H1 (cell line): ENCODE measurements at regions not wholly inside any gene's neighbourhood (a gene's known extent, or its start where the extent isn't known, plus 50 kb on each side); places are given as distances from the start of the nearest gene placed in this dataset.

Experiments
- CTCF ChIA-PET: fragments of 300-600 bp; sonication (Branson Sonifier 250); formaldehyde crosslinking; loops from one replicate; lab custom pipeline; 2021; ENCODE audit not compliant: partially characterized antibody; lab: Charles Lee
- POLR2A ChIA-PET: fragments of 300-600 bp; sonication (Branson Sonifier 250); formaldehyde crosslinking; loops from one replicate; lab custom pipeline; 2021; ENCODE audit warnings: inconsistent platforms; ENCODE audit not compliant: partially characterized antibody; lab: Charles Lee
- DNase-seq, 2 experiments: peaks; one replicate each; pipeline versions ENCODE4 v3.0.0 to v3.0.0-alpha.2; 2010 to 2022; ENCODE audit warnings: low spot score in 2 of 2, low read depth in 1 of 2, mixed read lengths in 1 of 2
- FAIRE-seq: peaks from 2 replicates; lab custom pipeline; 2011; peaks lifted over from hg19 to GRCh38; lab: Jason Lieb, UNC
- H2AFZ ChIP-seq: 2 replicates; pipeline ENCODE4 v1.8.1; 2012; ENCODE audit warnings: low read length, inconsistent platforms
- H2AK5ac ChIP-seq: 2 replicates; pipeline ENCODE4 v1.6.1; 2013; ENCODE audit warnings: low read depth, low read length
- H2BK120ac ChIP-seq: replicated peaks from 2 replicates; pipeline ENCODE3; 2013; ENCODE audit warnings: low read depth, low read length, inconsistent platforms
- H2BK12ac ChIP-seq: 2 replicates; pipeline ENCODE4 v1.6.1; 2013; ENCODE audit warnings: low read depth, low read length
- H2BK15ac ChIP-seq: 2 replicates; pipeline ENCODE4 v1.6.1; 2013; ENCODE audit warnings: low read length
- H2BK20ac ChIP-seq: 2 replicates; pipeline ENCODE4 v1.6.1; 2013; ENCODE audit warnings: low read length
- H2BK5ac ChIP-seq: 2 replicates; pipeline ENCODE4 v1.6.1; 2013; ENCODE audit warnings: low read depth, low read length
- H3K14ac ChIP-seq: 2 replicates; pipeline ENCODE4 v1.6.1; 2013; ENCODE audit warnings: inconsistent platforms; ENCODE audit not compliant: insufficient read length
- H3K18ac ChIP-seq: 2 replicates; pipeline ENCODE4 v1.6.1; 2013; ENCODE audit warnings: low read length; ENCODE audit errors: extremely low read depth
- H3K23ac ChIP-seq: 2 replicates; pipeline ENCODE4 v1.6.1; 2013; ENCODE audit warnings: inconsistent platforms; ENCODE audit not compliant: insufficient read length
- H3K23me2 ChIP-seq: 2 replicates; pipeline ENCODE4 v1.6.1; 2013; ENCODE audit warnings: low read depth, low read length
- H3K27ac ChIP-seq: 2 replicates; pipeline ENCODE4 v1.6.1; 2011; ENCODE audit warnings: low read depth, low read length, inconsistent platforms
- H3K27me3 ChIP-seq, 4 experiments: replicated peaks in 1 of 4; 1 replicate in 1 of 4; 2 replicates in 3 of 4; pipeline versions ENCODE4 v1.6.1 to v1.8.1; 2011 to 2013; ENCODE audit warnings: low read length in 3 of 4, mild to moderate bottlenecking in 3 of 4, inconsistent platforms in 2 of 4, mixed read lengths in 2 of 4, moderate library complexity in 1 of 4; ENCODE audit not compliant: control insufficient read depth in 3 of 4, insufficient read depth in 3 of 4; ENCODE audit errors: extremely low read depth in 1 of 4
- H3K36me3 ChIP-seq, 4 experiments: 2 replicates each; pipeline versions ENCODE4 v1.6.1 to v1.8.1; 2011 to 2013; ENCODE audit warnings: mild to moderate bottlenecking in 4 of 4, low read length in 3 of 4, moderate library complexity in 2 of 4, control low read depth in 1 of 4, inconsistent platforms in 1 of 4; ENCODE audit not compliant: insufficient read depth in 4 of 4, control insufficient read depth in 2 of 4
- H3K4ac ChIP-seq: replicated peaks from 2 replicates; pipeline ENCODE3; 2013; ENCODE audit warnings: low read length, low read depth, mixed read lengths, inconsistent platforms; ENCODE audit not compliant: insufficient read length
- H3K4me1 ChIP-seq, 4 experiments: replicated peaks in 1 of 4; 1 replicate in 1 of 4; 2 replicates in 3 of 4; pipeline versions ENCODE4 v1.6.1 to v1.8.1; 2011 to 2013; ENCODE audit warnings: low read length in 3 of 4, inconsistent platforms in 2 of 4, mixed read lengths in 1 of 4; ENCODE audit not compliant: insufficient read depth in 4 of 4, control insufficient read depth in 3 of 4
- H3K4me2 ChIP-seq, 2 experiments: 2 replicates each; pipeline versions ENCODE4 v1.6.1 to v1.8.1; 2011 to 2013; ENCODE audit warnings: low read depth in 2 of 2, low read length in 2 of 2, control low read depth in 1 of 2, inconsistent platforms in 1 of 2, mild to moderate bottlenecking in 1 of 2; ENCODE audit not compliant: insufficient read depth in 1 of 2
- H3K4me3 ChIP-seq, 4 experiments: fragments of 200-600, 300-600 bp in 1 of 4; sonication (generic), shearing (Covaris generic), sonication (Bioruptor Twin) in 1 of 4; 2 replicates each; pipeline versions ENCODE4 v1.5.1 to v1.8.1; 2011 to 2016; ENCODE audit warnings: low read length in 4 of 4, low read depth in 3 of 4, control low read depth in 2 of 4, inconsistent platforms in 2 of 4, mild to moderate bottlenecking in 2 of 4, mixed read lengths in 1 of 4, moderate library complexity in 1 of 4; ENCODE audit not compliant: insufficient read depth in 2 of 4; ENCODE audit errors: extremely low read depth in 1 of 4
- H3K56ac ChIP-seq: replicated peaks from 2 replicates; pipeline ENCODE3; 2013; ENCODE audit warnings: low read depth, mild to moderate bottlenecking, mixed read lengths, low read length, inconsistent platforms; ENCODE audit not compliant: insufficient read length
- H3K79me1 ChIP-seq: 2 replicates; pipeline ENCODE4 v1.6.1; 2013; ENCODE audit warnings: low read depth, low read length, control low read depth
- H3K79me2 ChIP-seq, 2 experiments: 2 replicates each; pipeline versions ENCODE4 v1.6.1 to v1.8.1; 2012 to 2013; ENCODE audit warnings: low read length in 2 of 2, mild to moderate bottlenecking in 2 of 2, inconsistent platforms in 1 of 2; ENCODE audit not compliant: insufficient read depth in 2 of 2, control insufficient read depth in 1 of 2
- H3K9ac ChIP-seq, 4 experiments: replicated peaks in 1 of 4; 1 replicate in 1 of 4; 2 replicates in 3 of 4; pipeline versions ENCODE4 v1.6.1 to v1.8.1; 2011 to 2013; ENCODE audit warnings: low read depth in 3 of 4, low read length in 3 of 4, control low read depth in 2 of 4, mild to moderate bottlenecking in 2 of 4, moderate library complexity in 2 of 4, inconsistent platforms in 1 of 4; ENCODE audit errors: extremely low read depth in 1 of 4
- H3K9me3 ChIP-seq, 2 experiments: 2 replicates each; pipeline versions ENCODE4 v1.6.1 to v1.8.1; 2012 to 2013; ENCODE audit warnings: mild to moderate bottlenecking in 2 of 2, moderate library complexity in 2 of 2, control low read depth in 1 of 2, inconsistent platforms in 1 of 2, low read depth in 1 of 2, low read length in 1 of 2, mixed read lengths in 1 of 2; ENCODE audit not compliant: insufficient read depth in 2 of 2
- H4K20me1 ChIP-seq, 2 experiments: replicated peaks in 1 of 2; 2 replicates each; pipeline versions ENCODE3 to v1.8.1; 2011 to 2013; ENCODE audit warnings: inconsistent platforms in 2 of 2, low read length in 2 of 2, mild to moderate bottlenecking in 1 of 2; ENCODE audit not compliant: insufficient read depth in 2 of 2, control insufficient read depth in 1 of 2
- H4K5ac ChIP-seq: 2 replicates; pipeline ENCODE4 v1.6.1; 2013; ENCODE audit warnings: low read length, low read depth, mixed read lengths, inconsistent platforms; ENCODE audit not compliant: insufficient read length
- H4K8ac ChIP-seq: 2 replicates; pipeline ENCODE4 v1.8.0; 2013; ENCODE audit warnings: mild to moderate bottlenecking, moderate library complexity, low read length, inconsistent platforms; ENCODE audit not compliant: insufficient read depth; ENCODE audit errors: extremely low read depth
- H4K91ac ChIP-seq: replicated peaks from 2 replicates; pipeline ENCODE3; 2013; ENCODE audit warnings: low read length, mixed read lengths, inconsistent platforms; ENCODE audit not compliant: insufficient read length
- EGR1 ChIP-seq: IDR thresholded peaks from 2 replicates; pipeline ENCODE4 v1.6.1; 2011; ENCODE audit warnings: low read depth, low read length, borderline replicate concordance
- POLR2A ChIP-seq, 2 experiments: IDR thresholded peaks; 1 replicate in 1 of 2; 2 replicates in 1 of 2; pipeline ENCODE4 v1.6.1; 2011; ENCODE audit warnings: low read depth in 2 of 2, low read length in 2 of 2, mild to moderate bottlenecking in 2 of 2; ENCODE audit errors: control extremely low read depth in 1 of 2
- SP1 ChIP-seq: IDR thresholded peaks from 2 replicates; pipeline ENCODE4 v1.6.1; 2011; ENCODE audit warnings: low read depth, low read length
- WGBS, 2 experiments: shearing (Covaris generic) in 1 of 2; methylation state at CpG; one replicate each; pipeline versions ENCODE4 v1.1.6 to v1.1.7; 2013 to 2015; ENCODE audit warnings: low lambda C conversion rate in 2 of 2, mixed read lengths in 2 of 2, inconsistent platforms in 1 of 2, low coverage in 1 of 2, missing lambda C conversion rate in 1 of 2; ENCODE audit not compliant: insufficient replicate concordance in 2 of 2, insufficient coverage in 1 of 2, insufficient read length in 1 of 2; ENCODE audit errors: extremely low coverage in 1 of 2, missing lambda C conversion rate in 1 of 2; 5-methylcytosine and 5-hydroxymethylcytosine counted together

DNA sequence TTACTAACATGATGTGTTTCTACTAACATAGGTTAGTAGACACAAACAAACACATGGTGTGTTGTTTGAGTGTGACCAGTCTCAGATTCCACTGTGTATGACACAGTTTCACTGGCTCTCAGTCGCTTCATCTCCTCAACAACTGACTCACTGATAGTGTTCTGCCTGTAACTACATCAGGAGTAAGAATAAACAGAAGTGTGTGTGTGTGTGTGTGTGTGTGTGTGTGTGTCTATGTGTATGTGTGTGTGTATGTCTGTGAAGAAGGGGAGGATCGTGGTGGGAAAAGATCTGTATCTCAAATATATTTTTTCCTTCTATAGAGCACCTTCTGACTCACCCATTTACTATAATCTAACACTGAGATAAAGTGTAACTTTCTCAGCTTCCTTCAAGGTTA, 391.0 kb downstream of the PTPRC start:
- Histone ChIP-seq H3K4me3 (no peak overlapping the region), H4K5ac (no peak overlapping the region), H3K36me3 (no peaks in the 10 kb centered on the region), H3K23me2 (no peaks in the 10 kb centered on the region), H4K8ac (no peak overlapping the region), H3K14ac (no peak overlapping the region), H2AK5ac (no peak overlapping the region), H3K9ac (no peak overlapping the region), H3K56ac (no peak overlapping the region), H3K4me1 (no peaks in the 10 kb centered on the region), H4K20me1 (no peaks in the 10 kb centered on the region), H3K27ac (no peak overlapping the region), H2AFZ (no peak overlapping the region), H3K4ac (no peak overlapping the region), H2BK15ac (no peak overlapping the region), H2BK20ac (no peak overlapping the region), H2BK12ac (no peak overlapping the region), H3K18ac (no peak overlapping the region), H2BK120ac (no peak overlapping the region), H3K4me2 (no peak overlapping the region), H3K79me1 (no peaks in the 10 kb centered on the region), H3K9me3 (no peaks in the 10 kb centered on the region), H3K23ac (no peak overlapping the region), H3K27me3 (no peaks in the 10 kb centered on the region), H2BK5ac (no peak overlapping the region), H4K91ac (no peak overlapping the region), H3K79me2 (no peaks in the 10 kb centered on the region)
- ChIA-PET POLR2A (no interaction called here), CTCF (interaction anchor here (1.4 kb wide), 1 partner anchor 83 kb away, joined by 5 read pairs; no protein-coding TSS in a partner anchor)
- DNase-seq (no peak), FAIRE-seq (no peak)
- 97% methylated on average over 2 of the region's 2 CpGs; no CpG with 5 or more reads in 1 of the 2 experiments for WGBS, 2 experiments
- TF ChIP-seq SP1, result no peak
- TF ChIP-seq POLR2A (IDR thresholded peaks at IDR 0.05; ENCODE audit: control extremely low read depth in 1 of 2, low read depth in 2 of 2, low read length in 2 of 2), result no peak
- no peak for TF ChIP-seq EGR1
